OCI-LY7 (cell line): ENCODE measurements at regions not wholly inside any gene's neighbourhood (a gene's known extent, or its start where the extent isn't known, plus 50 kb on each side); places are given as distances from the start of the nearest gene placed in this dataset.

Experiments
- BruUV-seq: library from RNA; stranded (reverse); fragments of 400-500 nt; replicated peaks from 2 replicates; lab custom pipeline; 2021; lab: Mats Ljungman, UMichigan
- CTCF ChIA-PET: fragments of 300-600 bp; sonication (Branson Sonifier 250); formaldehyde crosslinking; loops from one replicate; lab custom pipeline; 2022; ENCODE audit warnings: antibody characterized with exemption; ENCODE audit not compliant: unreplicated experiment; lab: Charles Lee
- POLR2A ChIA-PET: fragments of 300-600 bp; sonication (Branson Sonifier 250); formaldehyde crosslinking; loops from one replicate; lab custom pipeline; 2022; ENCODE audit warnings: antibody characterized with exemption; lab: Charles Lee
- DNase-seq: peaks from one replicate; pipeline ENCODE4 v3.0.0-alpha.2; 2015; ENCODE audit warnings: low spot score
- H2AFZ ChIP-seq: fragments of 200-600 bp; sonication (generic), shearing (Covaris generic); 2 replicates; pipeline ENCODE4 v1.6.1; 2014; ENCODE audit warnings: mild to moderate bottlenecking, antibody characterized with exemption, low read length, moderate library complexity
- H3K27ac ChIP-seq: fragments of 200-600 bp; sonication (generic); 2 replicates; pipeline ENCODE4 v1.5.1; 2014; ENCODE audit warnings: mixed run types, low read depth, mild to moderate bottlenecking, moderate library complexity, low read length, inconsistent platforms; ENCODE audit not compliant: poor library complexity, severe bottlenecking
- H3K36me3 ChIP-seq: fragments of 200-600 bp; sonication (generic); 2 replicates; pipeline ENCODE4 v1.6.1; 2014; ENCODE audit warnings: mild to moderate bottlenecking, antibody characterized with exemption, low read length, moderate library complexity, mixed read lengths; ENCODE audit not compliant: insufficient read depth
- H3K4me1 ChIP-seq: fragments of 200-600 bp; sonication (generic); 2 replicates; pipeline ENCODE4 v1.5.1; 2014; ENCODE audit warnings: mild to moderate bottlenecking, low read length; ENCODE audit not compliant: insufficient read depth, poor library complexity, severe bottlenecking
- H3K4me2 ChIP-seq: fragments of 200-600 bp; sonication (generic); 2 replicates; pipeline ENCODE4 v1.6.1; 2014; ENCODE audit warnings: mild to moderate bottlenecking, low read length
- H3K4me3 ChIP-seq: fragments of 200-600 bp; sonication (generic); 2 replicates; pipeline ENCODE4 v1.5.1; 2014; ENCODE audit warnings: mild to moderate bottlenecking, low read depth, low read length; ENCODE audit not compliant: poor library complexity, severe bottlenecking
- H3K79me2 ChIP-seq: fragments of 200-600 bp; sonication (generic); 2 replicates; pipeline ENCODE4 v1.6.1; 2016; ENCODE audit warnings: low read depth, mild to moderate bottlenecking, low read length, moderate library complexity, mixed read lengths; ENCODE audit not compliant: insufficient read depth
- H3K9me2 ChIP-seq: fragments of 200-600 bp; sonication (generic); 2 replicates; pipeline ENCODE4 v1.6.1; 2016; ENCODE audit warnings: mild to moderate bottlenecking, low read length, mixed read lengths; ENCODE audit not compliant: insufficient read depth
- H3K9me3 ChIP-seq: fragments of 200-600 bp; sonication (generic); 2 replicates; pipeline ENCODE4 v1.6.1; 2014; ENCODE audit warnings: mild to moderate bottlenecking, mixed run types, low read length, mixed read lengths
- H4K20me1 ChIP-seq: fragments of 200-600 bp; sonication (generic); 2 replicates; pipeline ENCODE4 v1.6.1; 2014; ENCODE audit warnings: mild to moderate bottlenecking, antibody characterized with exemption, low read length, moderate library complexity, mixed read lengths; ENCODE audit not compliant: insufficient read depth
- CTCF ChIP-seq: fragments of 200-600 bp; sonication (generic); conservative IDR thresholded peaks from 2 replicates; pipeline ENCODE4 v1.5.1; 2014; ENCODE audit warnings: mild to moderate bottlenecking, antibody characterized with exemption, low read length, moderate library complexity, mixed read lengths
- EZH2phosphoT487 ChIP-seq: fragments of 200-600 bp; sonication (generic); IDR thresholded peaks from 2 replicates; pipeline ENCODE4 v1.6.1; 2018; ENCODE audit warnings: low read depth, borderline replicate concordance, mild to moderate bottlenecking, mixed run types, antibody characterized with exemption, low read length, moderate library complexity, mixed read lengths
- intact Hi-C: fragments of 100-400 bp; cut with micrococcal nuclease; formaldehyde crosslinking; loops from one replicate; pipeline ENCODE4 v1.10.0; 2022; ENCODE audit not compliant: unreplicated experiment

GRCh38 chr13:68944272-68944671, 1163.4 kb upstream of the ATXN8OS start:
- intact Hi-C loops, result no loop called here
- no peaks in the 10 kb centered on the region for H4K20me1 ChIP-seq
- BruUV-seq, result no TSS peak
- no peaks in the 10 kb centered on the region for H3K9me2 ChIP-seq
- H2AFZ ChIP-seq, result no peak overlapping the region
- H3K27ac ChIP-seq, result no peak overlapping the region
- H3K4me3 ChIP-seq, result no peak overlapping the region
- H3K79me2 ChIP-seq, result no peaks in the 10 kb centered on the region
- H3K4me2 ChIP-seq, result no peak overlapping the region
- CTCF ChIA-PET, result no interaction called here
- POLR2A ChIA-PET, result no interaction called here
- H3K9me3 ChIP-seq, result no peaks in the 10 kb centered on the region
- TF ChIP-seq CTCF (no peak), EZH2phosphoT487 (no peak)
- DNase-seq, result no peak
- H3K4me1 ChIP-seq, result no peaks in the 10 kb centered on the region
- H3K36me3 ChIP-seq, result no peaks in the 10 kb centered on the region

- intact Hi-C loops, result no loop called here
- H3K9me3 ChIP-seq, result no peaks in the 10 kb centered on the region
- ChIA-PET CTCF (no interaction called here), POLR2A (no interaction called here)
- no peaks in the 10 kb centered on the region for H3K36me3 ChIP-seq
- no peak overlapping the region for H2AFZ ChIP-seq
- no peak overlapping the region for H3K4me2 ChIP-seq
- H3K79me2 ChIP-seq, result no peaks in the 10 kb centered on the region
- no peak overlapping the region for H3K27ac ChIP-seq
- H3K4me1 ChIP-seq, result no peaks in the 10 kb centered on the region
- no peaks in the 10 kb centered on the region for H4K20me1 ChIP-seq
- no peak for DNase-seq
- TF ChIP-seq CTCF, result no peak
- TF ChIP-seq EZH2phosphoT487, result no peak
- no peak overlapping the region for H3K4me3 ChIP-seq
- no peaks in the 10 kb centered on the region for H3K9me2 ChIP-seq
- BruUV-seq, result no TSS peak
These were observed 1167.6 kb upstream of the ATXN8OS start for GRCh38 chr13:68940049-68940448.

- intact Hi-C loops, result no loop called here
- TF ChIP-seq EZH2phosphoT487, result no peak
- no peak for TF ChIP-seq CTCF
These were observed 1169.0 kb upstream of the ATXN8OS start for GRCh38 chr13:68938639-68939038.

More at GRCh38 chr13:68938639-68939038, 1169.0 kb upstream of the ATXN8OS start:
- Histone ChIP-seq H3K27ac (no peak overlapping the region), H3K4me3 (no peak overlapping the region), H2AFZ (no peak overlapping the region), H3K79me2 (no peaks in the 10 kb centered on the region), H3K4me1 (no peaks in the 10 kb centered on the region), H3K9me2 (no peaks in the 10 kb centered on the region), H3K36me3 (no peaks in the 10 kb centered on the region), H3K9me3 (no peaks in the 10 kb centered on the region), H3K4me2 (no peak overlapping the region), H4K20me1 (no peaks in the 10 kb centered on the region)
- CTCF ChIA-PET, result no interaction called here
- BruUV-seq, result no TSS peak
- DNase-seq, result no peak
- POLR2A ChIA-PET, result no interaction called here
